ENCODE measurements at regions not wholly inside any gene's neighbourhood (a gene's known extent, or its start where the extent isn't known, plus 50 kb on each side); places are given as distances from the start of the nearest gene placed in this dataset.

DNA sequence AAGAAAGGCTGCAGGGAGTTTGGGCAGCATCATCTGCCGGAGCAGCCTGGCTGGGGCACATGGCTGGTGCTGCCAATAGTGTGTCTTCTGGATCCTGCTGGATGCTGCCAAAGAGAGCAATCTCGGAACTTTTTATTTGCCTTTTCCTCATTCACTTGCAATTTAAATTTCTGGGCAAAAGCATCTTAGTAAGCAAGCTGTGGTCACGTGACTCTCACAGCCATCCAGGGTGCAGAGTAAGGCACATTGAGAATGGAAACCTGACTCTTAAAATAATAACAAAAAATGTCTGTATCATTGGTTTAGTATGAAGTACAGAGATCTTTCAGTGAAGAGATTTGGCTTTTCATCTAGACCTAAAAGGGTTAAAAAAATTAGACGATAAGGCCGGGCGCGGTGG is 910.3 kb downstream of the STIM2 start:
- TF ChIP-seq, protein P1, sequence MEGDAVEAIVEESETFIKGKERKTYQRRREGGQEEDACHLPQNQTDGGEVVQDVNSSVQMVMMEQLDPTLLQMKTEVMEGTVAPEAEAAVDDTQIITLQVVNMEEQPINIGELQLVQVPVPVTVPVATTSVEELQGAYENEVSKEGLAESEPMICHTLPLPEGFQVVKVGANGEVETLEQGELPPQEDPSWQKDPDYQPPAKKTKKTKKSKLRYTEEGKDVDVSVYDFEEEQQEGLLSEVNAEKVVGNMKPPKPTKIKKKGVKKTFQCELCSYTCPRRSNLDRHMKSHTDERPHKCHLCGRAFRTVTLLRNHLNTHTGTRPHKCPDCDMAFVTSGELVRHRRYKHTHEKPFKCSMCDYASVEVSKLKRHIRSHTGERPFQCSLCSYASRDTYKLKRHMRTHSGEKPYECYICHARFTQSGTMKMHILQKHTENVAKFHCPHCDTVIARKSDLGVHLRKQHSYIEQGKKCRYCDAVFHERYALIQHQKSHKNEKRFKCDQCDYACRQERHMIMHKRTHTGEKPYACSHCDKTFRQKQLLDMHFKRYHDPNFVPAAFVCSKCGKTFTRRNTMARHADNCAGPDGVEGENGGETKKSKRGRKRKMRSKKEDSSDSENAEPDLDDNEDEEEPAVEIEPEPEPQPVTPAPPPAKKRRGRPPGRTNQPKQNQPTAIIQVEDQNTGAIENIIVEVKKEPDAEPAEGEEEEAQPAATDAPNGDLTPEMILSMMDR (IDR thresholded peaks at IDR 0.05): no peak

DNA sequence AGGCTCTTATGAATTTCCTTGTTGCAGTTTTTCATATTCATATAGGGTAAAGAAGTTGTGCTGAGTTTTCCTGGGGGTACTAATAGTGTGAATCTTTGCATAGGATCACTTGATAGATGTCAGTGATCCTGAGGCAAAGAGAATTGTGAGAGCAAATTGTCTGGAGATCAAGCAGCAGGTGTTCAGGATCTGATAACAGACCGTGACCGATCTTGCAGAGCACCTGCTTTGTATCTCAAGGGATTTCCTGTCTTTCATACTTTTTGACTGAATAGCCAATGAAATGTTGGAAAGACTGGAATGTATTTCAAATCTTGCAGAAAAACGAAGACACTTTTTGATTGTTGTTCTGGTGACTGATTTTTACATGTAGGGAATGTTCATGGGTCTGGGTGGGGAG is 914.5 kb downstream of the STIM2 start:
- TF ChIP-seq, protein P1 (IDR thresholded peaks at IDR 0.05): no peak

DNA sequence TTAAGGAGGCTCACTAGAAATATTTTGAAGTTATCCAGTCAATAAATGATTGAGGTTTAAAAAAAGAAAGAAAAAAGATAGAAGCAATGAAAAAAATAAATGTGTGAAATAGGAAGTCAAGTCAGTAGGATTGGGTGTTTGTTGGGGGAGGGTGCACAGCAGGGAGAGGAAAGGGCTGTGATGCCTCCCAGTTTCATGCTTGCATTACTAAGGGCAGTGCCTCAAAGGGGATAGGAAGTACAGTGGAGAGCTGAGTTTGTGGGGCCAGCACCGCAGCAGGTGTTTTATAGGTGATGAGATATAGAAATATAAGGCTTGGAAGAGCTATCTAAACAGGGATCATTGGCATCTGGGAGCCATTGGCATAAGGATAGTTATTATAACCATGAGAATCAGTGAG is 919.2 kb downstream of the STIM2 start:
- TF ChIP-seq, protein P1 (IDR thresholded peaks at IDR 0.05): no peak

DNA sequence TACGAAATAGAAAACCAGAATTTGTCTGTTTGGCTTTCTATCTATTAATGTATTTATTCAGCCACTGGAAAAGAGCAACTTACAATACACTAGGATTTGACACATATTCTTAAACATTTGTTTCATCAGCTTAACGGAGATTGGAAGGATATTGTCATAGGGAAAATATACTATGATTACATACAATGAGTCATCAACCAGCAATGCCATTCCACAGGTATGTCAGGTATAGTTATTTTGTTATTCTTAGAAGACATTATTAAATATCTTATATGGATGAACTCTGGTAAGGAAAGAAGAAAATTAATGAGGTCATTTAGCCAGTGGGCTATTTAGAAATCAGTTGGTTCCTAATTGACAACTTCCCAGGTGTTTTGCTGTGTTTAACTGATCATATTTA is 926.6 kb downstream of the STIM2 start:
- TF ChIP-seq, protein P1 (IDR thresholded peaks at IDR 0.05): no peak

DNA sequence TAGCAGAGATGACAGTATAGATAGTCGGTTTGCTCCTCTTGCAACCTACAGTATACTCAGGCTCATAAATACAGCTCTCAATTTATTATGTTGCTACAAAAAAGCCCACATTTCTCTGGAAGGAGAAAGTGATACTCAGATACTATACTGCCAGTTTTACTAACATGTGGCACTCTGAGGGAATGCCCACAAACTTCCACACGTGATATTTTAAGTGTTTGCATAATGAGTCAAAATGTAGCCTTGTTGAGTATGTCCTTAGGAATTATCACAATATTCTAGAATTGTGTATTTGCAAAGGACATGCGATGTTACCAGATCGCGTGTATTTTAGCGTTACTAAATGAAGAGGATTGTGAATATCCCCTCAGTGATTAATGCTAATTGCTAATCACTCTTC is 929.1 kb downstream of the STIM2 start:
- TF ChIP-seq, protein P1 (IDR thresholded peaks at IDR 0.05): no peak

DNA sequence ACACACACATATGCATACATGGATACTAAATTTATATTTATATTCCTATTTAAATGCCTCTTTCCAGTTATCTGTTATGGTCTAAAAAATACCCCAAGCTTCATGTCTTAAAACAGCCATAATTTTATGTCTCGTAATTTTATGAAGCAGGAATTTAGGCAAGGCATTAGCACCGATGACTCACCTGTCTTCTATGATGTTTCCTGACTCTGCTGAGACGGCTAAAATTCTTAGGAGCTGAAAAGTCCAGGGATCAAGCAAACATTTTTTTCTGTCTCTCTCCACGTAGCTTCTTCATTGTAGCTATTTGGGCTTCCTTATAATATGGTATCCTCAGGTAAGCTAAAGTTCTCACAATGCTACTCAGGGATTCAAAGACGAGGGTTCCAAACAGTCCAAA is 930.3 kb downstream of the STIM2 start:
- TF ChIP-seq, protein P1 (IDR thresholded peaks at IDR 0.05): no peak

DNA sequence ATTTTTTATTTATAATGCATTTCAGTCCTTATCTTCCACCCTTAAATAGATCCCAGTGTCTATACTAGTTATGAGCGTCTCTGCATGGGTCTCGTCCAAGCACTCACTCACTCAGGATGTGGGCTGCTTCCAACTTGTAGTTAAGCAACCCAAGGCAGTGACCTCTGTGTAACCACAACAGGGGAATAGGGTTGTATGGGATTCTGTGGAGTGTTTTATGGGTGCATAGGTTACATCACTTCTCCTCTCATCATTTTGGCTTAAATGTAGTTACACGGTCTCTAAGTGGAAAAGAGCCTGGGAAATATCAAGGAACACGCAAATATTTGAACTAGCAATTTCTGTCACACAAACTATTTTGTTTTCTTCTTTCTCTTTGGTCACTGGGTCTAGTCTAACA is 931.0 kb downstream of the STIM2 start:
- TF ChIP-seq, protein P1 (IDR thresholded peaks at IDR 0.05): no peak

DNA sequence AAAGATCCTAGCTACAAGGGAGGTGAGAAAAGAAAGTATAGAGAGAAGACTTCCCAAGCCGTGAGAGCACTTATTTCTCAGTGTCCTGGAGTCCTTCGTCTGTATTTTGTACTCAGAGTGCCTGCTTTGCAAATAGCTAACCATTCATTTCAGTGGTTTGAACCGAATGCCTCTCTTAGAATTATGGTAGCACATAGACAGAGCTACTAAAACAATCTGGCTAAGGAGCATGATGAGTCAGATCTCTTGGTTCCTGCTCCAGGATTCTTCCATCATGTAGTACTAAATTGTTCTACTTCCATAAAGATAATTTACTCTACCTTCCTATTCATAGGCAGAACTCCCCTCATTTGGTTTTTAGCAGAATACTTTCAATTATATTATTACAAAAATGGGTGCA is 946.6 kb downstream of the STIM2 start:
- TF ChIP-seq, protein P1 (IDR thresholded peaks at IDR 0.05): no peak
